ENCODE measurements at regions not wholly inside any gene's neighbourhood (a gene's known extent, or its start where the extent isn't known, plus 50 kb on each side); places are given as distances from the start of the nearest gene placed in this dataset.

DNA sequence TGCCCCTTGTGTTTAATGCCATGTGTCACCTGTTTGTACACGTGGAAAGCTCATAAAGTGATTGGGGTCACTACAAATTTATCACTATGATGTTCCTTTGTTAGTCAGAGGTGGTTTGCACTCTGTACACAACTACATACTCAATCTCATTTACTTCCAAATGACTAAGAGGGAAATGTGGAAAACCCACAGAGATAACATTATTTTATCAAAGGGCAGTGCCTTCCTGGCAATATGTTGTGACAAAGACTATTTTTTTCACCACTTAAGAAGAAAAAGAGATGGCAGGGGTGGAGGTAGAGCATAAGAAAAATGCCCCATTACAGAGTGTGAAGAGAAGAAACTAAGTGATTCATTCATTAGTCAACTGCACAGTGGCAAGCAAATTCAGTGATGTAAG lies 1064.1 kb upstream of the FLRT2 start:
- ChIA-PET CTCF (no interaction called here), POLR2A (no interaction called here)
- no peak overlapping the region for H3K27ac ChIP-seq (ENCODE audit: extremely low read depth, low read depth, low read length)
- TF ChIP-seq GLIS1 (tag by site-specific recombination; IDR thresholded peaks at IDR 0.05) (no peak), ZFP41 (tag by site-specific recombination; IDR thresholded peaks at IDR 0.05; ENCODE audit: borderline replicate concordance) (no peak), ZNF341 (tag by site-specific recombination; IDR thresholded peaks at IDR 0.05; ENCODE audit: low read depth) (no peak), ZNF19 (tag by site-specific recombination; IDR thresholded peaks at IDR 0.05; ENCODE audit: low read depth) (no peak), ZNF830 (tag by site-specific recombination; IDR thresholded peaks at IDR 0.05; ENCODE audit: low read depth) (no peak)
- no peaks in the 10 kb centered on the region for H3K9me3 ChIP-seq (ENCODE audit: control insufficient read depth, insufficient read depth, low read depth, low read length)
- no peaks in the 10 kb centered on the region for H3K36me3 ChIP-seq (ENCODE audit: control insufficient read depth in 2 of 2, insufficient read depth in 1 of 2, low read length in 2 of 2)
- H3K4me1 ChIP-seq (ENCODE audit: control insufficient read depth, insufficient read depth, low read length) = no peaks in the 10 kb centered on the region
- no peak overlapping the region for H3K4me3 ChIP-seq (ENCODE audit: low read depth, low read length)

DNA sequence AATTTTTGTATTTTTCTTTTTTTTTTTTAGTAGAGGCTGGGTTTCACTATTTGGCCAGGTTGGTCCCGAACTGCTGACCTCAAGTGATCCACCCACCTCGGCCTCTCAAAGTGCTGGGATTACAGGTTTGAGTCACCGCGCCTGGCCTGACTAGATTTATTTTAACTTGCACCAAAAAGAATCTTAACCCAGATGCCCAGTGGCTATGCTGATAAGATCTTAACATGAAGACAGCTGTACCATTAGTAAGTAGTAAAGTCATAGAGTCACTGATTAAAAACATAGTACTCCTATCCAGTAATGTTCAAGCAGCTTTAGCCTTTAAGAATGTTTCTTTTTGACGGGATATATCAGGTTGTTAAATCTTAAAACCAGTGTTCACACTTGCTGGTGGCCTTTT lies 1061.8 kb upstream of the FLRT2 start:
- ChIA-PET POLR2A (no interaction called here), CTCF (interaction anchor here (0.5 kb wide), 1 partner anchor 1385 kb away, joined by 3 read pairs; no protein-coding TSS in a partner anchor)
- Histone ChIP-seq H3K36me3 (ENCODE audit: control insufficient read depth in 2 of 2, insufficient read depth in 1 of 2, low read length in 2 of 2) (no peaks in the 10 kb centered on the region), H3K9me3 (ENCODE audit: control insufficient read depth, insufficient read depth, low read depth, low read length) (no peaks in the 10 kb centered on the region), H3K27ac (ENCODE audit: extremely low read depth, low read depth, low read length) (no peak overlapping the region), H3K4me3 (ENCODE audit: low read depth, low read length) (no peak overlapping the region), H3K4me1 (ENCODE audit: control insufficient read depth, insufficient read depth, low read length) (no peaks in the 10 kb centered on the region)
- TF ChIP-seq, protein P1, sequence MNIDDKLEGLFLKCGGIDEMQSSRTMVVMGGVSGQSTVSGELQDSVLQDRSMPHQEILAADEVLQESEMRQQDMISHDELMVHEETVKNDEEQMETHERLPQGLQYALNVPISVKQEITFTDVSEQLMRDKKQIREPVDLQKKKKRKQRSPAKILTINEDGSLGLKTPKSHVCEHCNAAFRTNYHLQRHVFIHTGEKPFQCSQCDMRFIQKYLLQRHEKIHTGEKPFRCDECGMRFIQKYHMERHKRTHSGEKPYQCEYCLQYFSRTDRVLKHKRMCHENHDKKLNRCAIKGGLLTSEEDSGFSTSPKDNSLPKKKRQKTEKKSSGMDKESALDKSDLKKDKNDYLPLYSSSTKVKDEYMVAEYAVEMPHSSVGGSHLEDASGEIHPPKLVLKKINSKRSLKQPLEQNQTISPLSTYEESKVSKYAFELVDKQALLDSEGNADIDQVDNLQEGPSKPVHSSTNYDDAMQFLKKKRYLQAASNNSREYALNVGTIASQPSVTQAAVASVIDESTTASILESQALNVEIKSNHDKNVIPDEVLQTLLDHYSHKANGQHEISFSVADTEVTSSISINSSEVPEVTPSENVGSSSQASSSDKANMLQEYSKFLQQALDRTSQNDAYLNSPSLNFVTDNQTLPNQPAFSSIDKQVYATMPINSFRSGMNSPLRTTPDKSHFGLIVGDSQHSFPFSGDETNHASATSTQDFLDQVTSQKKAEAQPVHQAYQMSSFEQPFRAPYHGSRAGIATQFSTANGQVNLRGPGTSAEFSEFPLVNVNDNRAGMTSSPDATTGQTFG (tag by site-specific recombination; IDR thresholded peaks at IDR 0.05; ENCODE audit: borderline replicate concordance) = no peak
- TF ChIP-seq, protein P2, sequence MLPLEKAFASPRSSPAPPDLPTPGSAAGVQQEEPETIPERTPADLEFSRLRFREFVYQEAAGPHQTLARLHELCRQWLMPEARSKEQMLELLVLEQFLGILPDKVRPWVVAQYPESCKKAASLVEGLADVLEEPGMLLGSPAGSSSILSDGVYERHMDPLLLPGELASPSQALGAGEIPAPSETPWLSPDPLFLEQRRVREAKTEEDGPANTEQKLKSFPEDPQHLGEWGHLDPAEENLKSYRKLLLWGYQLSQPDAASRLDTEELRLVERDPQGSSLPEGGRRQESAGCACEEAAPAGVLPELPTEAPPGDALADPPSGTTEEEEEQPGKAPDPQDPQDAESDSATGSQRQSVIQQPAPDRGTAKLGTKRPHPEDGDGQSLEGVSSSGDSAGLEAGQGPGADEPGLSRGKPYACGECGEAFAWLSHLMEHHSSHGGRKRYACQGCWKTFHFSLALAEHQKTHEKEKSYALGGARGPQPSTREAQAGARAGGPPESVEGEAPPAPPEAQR (tag by site-specific recombination; IDR thresholded peaks at IDR 0.05) = no peak
- TF ChIP-seq, protein P3, sequence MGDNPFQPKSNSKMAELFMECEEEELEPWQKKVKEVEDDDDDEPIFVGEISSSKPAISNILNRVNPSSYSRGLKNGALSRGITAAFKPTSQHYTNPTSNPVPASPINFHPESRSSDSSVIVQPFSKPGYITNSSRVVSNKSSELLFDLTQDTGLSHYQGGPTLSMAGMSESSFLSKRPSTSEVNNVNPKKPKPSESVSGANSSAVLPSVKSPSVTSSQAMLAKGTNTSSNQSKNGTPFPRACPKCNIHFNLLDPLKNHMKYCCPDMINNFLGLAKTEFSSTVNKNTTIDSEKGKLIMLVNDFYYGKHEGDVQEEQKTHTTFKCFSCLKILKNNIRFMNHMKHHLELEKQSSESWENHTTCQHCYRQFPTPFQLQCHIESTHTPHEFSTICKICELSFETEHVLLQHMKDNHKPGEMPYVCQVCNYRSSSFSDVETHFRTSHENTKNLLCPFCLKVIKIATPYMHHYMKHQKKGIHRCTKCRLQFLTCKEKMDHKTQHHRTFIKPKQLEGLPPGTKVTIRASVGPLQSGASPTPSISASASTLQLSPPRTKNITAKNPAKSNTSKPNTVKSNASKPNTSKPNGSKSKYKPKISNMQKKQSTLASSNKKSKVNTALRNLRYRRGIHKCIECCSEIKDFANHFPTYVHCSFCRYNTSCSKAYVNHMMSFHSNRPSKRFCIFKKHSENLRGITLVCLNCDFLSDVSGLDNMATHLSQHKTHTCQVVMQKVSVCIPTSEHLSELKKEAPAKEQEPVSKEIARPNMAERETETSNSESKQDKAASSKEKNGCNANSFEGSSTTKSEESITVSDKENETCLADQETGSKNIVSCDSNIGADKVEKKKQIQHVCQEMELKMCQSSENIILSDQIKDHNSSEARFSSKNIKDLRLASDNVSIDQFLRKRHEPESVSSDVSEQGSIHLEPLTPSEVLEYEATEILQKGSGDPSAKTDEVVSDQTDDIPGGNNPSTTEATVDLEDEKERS (tag by site-specific recombination; IDR thresholded peaks at IDR 0.05) = no peak
- TF ChIP-seq ZNF514 (tag by site-specific recombination; IDR thresholded peaks at IDR 0.05) = no peak
- no peak for TF ChIP-seq MEIS1 (CRISPR knock-in tag; IDR thresholded peaks at IDR 0.05; ENCODE audit: borderline replicate concordance)
- TF ChIP-seq ZNF121 (tag by site-specific recombination; IDR thresholded peaks at IDR 0.05) = no peak
- no peak for TF ChIP-seq AEBP2 (tag by site-specific recombination; IDR thresholded peaks at IDR 0.05; ENCODE audit: borderline replicate concordance)
- no peak for TF ChIP-seq KLF8 (tag by site-specific recombination; IDR thresholded peaks at IDR 0.05)
- TF ChIP-seq, protein P4, sequence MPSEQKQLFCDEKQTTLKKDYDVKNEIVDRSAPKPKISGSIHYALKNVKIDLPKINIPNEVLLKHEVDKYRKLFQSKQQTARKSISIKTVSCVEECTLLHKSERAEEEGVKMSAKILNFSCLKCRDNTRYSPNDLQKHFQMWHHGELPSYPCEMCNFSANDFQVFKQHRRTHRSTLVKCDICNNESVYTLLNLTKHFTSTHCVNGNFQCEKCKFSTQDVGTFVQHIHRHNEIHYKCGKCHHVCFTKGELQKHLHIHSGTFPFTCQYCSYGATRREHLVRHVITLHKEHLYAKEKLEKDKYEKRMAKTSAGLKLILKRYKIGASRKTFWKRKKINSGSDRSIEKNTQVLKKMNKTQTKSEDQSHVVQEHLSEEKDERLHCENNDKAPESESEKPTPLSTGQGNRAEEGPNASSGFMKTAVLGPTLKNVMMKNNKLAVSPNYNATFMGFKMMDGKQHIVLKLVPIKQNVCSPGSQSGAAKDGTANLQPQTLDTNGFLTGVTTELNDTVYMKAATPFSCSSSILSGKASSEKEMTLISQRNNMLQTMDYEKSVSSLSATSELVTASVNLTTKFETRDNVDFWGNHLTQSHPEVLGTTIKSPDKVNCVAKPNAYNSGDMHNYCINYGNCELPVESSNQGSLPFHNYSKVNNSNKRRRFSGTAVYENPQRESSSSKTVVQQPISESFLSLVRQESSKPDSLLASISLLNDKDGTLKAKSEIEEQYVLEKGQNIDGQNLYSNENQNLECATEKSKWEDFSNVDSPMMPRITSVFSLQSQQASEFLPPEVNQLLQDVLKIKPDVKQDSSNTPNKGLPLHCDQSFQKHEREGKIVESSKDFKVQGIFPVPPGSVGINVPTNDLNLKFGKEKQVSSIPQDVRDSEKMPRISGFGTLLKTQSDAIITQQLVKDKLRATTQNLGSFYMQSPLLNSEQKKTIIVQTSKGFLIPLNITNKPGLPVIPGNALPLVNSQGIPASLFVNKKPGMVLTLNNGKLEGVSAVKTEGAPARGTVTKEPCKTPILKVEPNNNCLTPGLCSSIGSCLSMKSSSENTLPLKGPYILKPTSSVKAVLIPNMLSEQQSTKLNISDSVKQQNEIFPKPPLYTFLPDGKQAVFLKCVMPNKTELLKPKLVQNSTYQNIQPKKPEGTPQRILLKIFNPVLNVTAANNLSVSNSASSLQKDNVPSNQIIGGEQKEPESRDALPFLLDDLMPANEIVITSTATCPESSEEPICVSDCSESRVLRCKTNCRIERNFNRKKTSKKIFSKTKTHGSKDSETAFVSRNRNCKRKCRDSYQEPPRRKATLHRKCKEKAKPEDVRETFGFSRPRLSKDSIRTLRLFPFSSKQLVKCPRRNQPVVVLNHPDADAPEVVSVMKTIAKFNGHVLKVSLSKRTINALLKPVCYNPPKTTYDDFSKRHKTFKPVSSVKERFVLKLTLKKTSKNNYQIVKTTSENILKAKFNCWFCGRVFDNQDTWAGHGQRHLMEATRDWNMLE (tag by site-specific recombination; conservative IDR thresholded peaks at IDR 0.05; ENCODE audit: low read depth) = no peak
- TF ChIP-seq SALL2 (tag by site-specific recombination; IDR thresholded peaks at IDR 0.05; ENCODE audit: borderline replicate concordance) = no peak
- no peak for TF ChIP-seq ZNF571 (tag by site-specific recombination; IDR thresholded peaks at IDR 0.05)
- TF ChIP-seq ZNF16 (tag by site-specific recombination; IDR thresholded peaks at IDR 0.05; ENCODE audit: low read depth) = no peak
- TF ChIP-seq ZNF549 (tag by site-specific recombination; IDR thresholded peaks at IDR 0.05) = no peak
- TF ChIP-seq ZSCAN23 (tag by site-specific recombination; IDR thresholded peaks at IDR 0.05) = no peak
- TF ChIP-seq ZNF521 (tag by site-specific recombination; IDR thresholded peaks at IDR 0.05) = no peak
- no peak for TF ChIP-seq ZNF37A (tag by site-specific recombination; IDR thresholded peaks at IDR 0.05)
